HG03439 (cell line): ENCODE measurements at regions not wholly inside any gene's neighbourhood (a gene's known extent, or its start where the extent isn't known, plus 50 kb on each side); places are given as distances from the start of the nearest gene placed in this dataset.

Experiments used
- ATAC-seq: cut with Tn5 transposase; IDR thresholded peaks from one replicate; pipeline ENCODE4 v1.9.1; 2021; ENCODE audit warnings: mild to moderate bottlenecking, moderate library complexity; ENCODE audit not compliant: unreplicated experiment

DNA sequence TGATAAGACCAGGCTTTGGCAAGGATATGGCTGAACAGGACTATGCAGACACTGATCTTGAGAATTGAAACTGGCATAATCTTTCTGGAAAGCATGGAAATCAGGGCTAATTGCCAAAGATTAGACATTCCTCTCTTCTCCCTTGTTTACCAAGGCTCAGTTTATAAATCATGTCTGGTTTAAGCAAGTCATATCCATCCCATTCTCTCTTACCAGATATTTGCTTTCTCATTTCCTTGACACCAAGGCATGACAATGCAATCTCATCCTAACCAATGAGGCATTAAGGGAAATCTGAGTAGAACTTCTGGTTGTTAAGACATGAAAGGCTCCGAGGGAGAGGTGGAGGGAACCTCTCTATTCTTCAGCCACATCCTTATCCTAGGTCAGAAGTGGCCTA is 110.3 kb upstream of the CEP85L start:
- no peak for ATAC-seq

DNA sequence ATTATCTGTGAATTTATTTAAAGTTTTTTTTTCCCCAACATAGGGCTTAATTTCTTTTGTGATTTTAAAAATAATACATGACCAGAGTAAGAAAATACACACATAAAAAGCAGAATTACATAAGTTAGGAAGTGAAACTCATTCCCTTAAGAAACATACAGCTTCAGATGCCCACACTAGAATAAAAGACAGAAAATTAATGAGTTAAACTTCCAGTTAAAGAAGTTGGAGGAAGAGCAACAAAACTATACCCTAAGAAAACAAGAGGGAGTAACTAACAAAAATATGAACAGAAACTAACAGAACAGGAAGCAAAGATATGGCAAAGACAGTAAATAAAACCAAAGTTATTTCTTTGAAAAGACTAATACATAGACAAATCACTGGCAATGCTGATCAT is 107.6 kb upstream of the CEP85L start:
- ATAC-seq: no peak

DNA sequence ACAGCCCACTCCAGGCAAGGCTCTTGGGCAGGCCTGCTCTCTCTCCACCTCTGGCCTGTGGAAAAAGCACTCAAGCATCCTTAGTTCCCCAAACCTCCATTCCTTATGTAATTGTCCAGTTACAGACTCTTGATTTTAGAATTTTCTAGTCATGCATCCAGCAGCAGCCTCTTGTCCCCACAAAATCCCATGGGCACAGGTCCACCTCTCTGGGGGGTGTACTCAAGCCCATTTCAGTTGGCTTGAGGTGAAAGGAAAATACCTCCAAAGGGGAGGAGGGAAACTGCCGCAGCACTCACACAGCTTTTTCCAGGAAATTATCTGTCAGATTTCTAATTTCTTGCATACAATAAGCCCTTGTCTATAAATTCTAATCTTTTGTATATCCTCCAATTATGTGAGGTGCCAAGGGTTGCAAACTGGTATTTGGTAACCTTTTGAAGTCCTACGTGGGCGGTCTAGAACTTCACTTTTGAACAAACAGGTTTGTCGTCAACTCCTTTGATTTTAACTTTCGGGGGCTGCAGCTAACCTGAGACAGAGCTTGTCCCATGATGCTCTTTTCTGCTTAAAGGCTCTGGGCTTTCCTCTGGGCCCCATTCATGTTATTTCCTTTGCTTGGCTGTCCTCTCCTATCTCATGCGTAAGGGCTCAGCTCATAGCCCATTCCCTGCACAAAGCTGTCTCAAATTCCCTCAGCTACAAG is 104.7 kb upstream of the CEP85L start:
- ATAC-seq: no peak

DNA sequence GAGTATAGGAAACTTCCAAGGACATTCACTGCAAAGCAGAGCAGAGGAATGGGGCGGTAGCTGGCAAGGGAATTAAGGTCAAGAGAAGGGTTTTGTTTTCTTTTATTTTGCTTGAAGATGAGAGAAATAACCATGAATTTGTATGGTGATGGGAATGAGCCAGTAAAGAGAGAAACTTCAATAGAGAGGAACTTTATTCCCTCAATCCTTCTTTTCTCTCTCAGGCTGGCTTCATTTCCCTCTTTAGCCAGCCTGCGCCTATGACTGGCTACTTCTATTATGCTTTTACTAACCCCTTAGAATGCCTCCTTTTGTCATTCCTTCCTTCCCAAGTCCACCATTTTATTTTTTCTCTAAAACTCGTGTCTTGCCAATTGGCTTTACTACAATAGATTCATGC is 101.4 kb upstream of the CEP85L start:
- ATAC-seq: no peak

DNA sequence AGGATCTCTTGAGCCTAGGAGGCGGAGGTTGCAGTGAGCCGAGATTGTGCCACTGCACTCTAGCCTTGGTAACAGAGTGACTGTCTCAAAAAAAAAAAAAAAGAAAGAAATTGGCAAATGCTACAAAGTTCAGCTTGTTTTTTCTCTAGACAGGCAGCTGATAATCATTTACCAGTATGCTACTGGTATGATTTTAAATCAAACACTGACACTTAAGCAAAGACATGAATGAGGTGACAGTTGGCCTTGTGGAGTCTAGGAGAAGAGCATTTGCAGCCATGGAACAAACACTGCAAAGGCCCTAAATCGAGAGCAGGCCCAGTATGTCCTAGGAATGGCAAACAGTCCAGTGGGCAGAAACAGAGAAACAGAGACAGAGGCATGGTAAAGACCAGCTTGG is 99.7 kb upstream of the CEP85L start:
- ATAC-seq: no peak

DNA sequence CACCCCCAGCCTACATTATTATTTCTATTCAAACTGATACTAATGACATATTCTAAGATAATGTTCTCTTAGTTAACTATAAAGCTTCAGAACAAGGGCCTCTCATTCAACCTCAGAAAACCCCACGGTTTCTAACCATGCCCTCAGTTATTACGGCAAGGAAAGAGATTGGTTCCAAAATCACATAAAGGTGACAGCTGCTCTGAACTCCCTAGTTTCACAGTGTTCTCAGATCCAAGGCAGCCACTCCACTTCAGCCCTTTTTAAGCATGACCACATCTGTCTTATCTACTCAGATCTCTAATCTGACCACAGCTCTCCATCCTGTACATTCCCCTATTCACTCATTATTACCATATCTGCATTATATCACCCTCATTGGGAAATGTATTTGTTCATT is 98.8 kb upstream of the CEP85L start:
- ATAC-seq: no peak

DNA sequence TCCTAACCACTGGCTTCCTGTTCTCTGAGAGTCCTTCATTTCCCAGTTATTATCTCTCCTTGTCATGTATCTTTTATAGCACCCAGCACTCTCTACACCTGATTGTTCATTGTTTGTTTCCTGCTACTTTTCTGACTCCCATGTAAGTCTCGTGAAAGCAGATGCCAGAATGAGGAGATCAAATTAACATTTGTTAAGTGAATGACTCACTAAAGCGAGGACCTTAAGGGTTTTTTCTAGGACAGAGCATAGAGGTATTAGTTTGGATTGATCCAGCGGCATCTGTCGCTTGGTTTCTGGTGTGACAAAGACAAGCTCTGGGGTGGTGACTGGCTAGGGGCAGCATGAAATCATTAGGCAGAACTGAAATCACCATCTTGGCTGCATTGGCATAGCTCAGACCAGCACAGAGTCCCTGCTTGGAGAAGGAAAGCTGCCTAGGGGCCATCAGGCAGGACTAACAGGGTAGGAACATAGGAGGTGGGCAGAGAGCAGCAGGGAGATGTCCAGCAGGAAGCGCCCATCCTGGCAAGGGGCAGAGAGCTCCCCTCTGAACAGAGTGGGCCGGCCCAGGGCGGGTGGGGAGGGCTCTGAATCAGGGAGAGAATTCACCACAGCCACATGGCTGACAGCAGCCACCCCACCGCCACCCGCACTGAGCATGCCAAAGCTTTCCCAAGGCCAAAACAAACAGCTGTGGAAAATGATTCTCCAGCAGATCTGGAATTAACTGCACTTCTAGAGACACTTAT is 97.1 kb upstream of the CEP85L start:
- no peak for ATAC-seq

DNA sequence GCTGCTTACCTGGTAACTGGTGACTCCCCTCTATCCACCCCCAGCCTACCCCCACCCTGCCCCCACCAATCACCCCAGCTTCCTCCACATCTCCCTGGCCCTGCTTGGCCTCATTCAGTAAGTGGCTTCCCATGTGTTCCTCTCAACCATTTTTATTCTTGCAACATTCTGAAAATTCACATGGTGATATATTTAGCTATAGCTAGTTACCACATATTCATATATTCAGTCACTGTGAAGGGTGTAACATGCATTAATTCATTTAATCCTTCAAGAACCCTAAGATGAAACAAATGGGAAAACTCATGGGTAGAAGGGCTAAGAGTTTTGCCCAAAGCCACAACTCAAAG is 95.4 kb upstream of the CEP85L start:
- no peak for ATAC-seq

DNA sequence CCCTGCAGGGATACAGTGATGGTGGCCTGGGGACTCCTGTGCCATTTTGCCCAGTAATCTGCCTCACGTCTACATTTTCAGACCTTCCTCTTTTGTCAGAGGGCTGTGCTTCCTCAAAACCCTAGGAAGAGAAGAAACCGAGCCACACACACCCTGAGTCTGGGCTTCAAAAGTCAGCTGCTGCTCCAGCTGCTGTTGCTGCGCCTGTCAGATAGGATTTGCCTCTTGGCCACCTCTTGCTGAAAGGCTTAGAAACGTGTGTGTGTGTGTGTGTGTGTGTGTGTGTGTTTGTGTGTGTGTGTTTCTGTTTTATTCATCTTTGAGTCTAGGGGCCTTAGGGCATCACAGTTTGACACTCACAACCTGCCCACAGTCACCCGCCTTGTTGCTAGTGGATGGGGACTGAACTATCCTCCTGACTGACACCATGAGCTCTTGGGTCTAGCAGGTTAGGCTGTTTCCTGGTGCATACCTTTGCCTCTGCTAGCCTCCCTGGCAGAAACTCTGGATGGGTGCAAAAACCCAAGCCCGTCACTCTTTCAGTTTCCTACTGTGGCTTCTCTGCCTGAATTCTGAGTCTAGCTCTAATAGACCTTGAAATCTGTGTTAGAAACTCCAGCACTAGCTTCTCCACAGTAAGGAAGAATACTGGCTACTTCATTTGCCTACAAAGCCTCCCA is 94.9 kb upstream of the CEP85L start:
- no peak for ATAC-seq

DNA sequence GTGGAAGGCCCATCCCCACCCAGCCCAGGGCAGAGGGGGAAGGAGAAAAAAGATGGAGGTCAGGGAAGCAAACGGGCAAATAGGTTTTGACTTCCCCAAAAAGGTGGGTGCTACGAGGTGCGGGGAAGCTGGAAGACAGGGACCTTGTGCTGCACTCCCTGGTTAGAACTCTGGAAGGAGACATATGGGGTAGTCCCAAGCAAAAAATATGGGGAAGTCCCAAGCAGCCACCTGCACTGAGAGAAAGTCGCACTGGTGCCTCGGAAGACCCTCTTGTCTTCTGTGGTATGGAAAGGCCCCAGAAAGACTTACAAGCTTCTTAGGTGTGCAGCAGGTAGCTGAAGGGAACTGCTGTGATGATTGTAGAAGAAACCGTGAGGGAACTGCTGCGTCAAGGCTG is 93.8 kb upstream of the CEP85L start:
- ATAC-seq: no peak

DNA sequence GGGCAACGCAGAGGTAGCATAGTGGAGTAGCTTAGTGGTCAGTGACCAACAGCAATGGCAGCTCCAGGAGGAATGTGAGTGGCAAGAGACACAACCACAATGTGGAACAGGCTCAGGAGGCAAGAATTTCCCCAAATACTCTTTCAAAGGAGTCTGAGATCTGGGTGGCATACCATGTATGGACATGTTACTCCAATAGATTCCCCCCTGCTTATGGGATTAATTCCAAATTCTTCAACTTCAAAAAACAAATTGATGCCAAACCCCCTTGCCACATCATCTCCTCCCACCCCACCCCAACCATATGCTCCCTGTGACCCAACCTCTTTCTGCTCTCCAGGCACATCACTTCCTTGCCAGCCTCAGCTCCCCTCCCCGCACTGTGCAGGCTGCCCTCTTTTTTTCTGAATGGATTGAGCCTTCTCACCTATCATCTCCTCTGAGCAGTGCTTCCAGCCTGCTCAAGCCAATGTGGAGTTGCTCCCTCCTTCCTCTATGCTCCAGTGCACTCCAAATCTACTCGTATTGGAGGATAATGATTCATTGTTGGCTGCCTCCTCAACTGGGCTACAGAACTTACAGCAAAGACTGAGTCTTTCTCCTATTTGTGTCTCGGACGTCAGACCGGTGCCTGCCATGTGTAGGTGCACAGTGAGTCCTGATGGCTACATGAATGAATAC is 93.0 kb upstream of the CEP85L start:
- no peak for ATAC-seq

DNA sequence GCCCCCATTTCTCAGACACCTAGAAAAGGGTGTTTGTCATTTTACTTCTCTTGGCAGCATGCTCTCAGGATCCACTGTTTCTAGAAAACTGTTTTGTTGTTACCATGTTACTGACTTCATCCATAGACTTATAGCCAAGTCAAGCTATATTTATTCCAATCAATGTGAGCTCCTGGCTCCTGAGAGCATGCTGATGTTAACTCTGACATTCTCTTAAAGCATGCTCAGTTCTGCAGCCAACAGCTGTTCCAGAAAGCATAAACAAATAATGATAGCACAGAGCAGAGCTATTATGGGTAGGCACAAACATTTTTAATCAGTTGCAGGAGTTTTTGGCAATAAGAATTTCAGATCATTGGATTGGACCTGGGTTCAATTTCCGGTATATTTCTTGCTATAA is 92.4 kb upstream of the CEP85L start:
- ATAC-seq: no peak

DNA sequence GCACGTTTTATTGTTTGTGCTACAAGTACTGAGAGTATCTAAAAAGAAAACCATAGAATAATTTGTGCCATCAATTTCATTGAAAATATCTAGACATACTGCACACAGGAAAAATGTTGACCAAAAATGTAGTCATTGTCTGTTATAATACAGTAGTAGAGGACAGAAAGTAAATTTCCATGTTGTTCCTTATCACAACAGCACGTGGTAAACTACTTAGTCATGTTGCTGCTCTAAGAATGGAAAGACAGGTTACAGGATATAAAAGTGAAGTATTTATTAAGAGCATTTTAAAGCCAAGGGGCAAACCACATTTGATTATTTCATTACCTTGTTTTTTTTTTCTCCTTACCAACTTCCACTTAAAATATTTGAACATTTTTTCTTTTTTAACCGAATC is 89.0 kb upstream of the CEP85L start:
- no peak for ATAC-seq

DNA sequence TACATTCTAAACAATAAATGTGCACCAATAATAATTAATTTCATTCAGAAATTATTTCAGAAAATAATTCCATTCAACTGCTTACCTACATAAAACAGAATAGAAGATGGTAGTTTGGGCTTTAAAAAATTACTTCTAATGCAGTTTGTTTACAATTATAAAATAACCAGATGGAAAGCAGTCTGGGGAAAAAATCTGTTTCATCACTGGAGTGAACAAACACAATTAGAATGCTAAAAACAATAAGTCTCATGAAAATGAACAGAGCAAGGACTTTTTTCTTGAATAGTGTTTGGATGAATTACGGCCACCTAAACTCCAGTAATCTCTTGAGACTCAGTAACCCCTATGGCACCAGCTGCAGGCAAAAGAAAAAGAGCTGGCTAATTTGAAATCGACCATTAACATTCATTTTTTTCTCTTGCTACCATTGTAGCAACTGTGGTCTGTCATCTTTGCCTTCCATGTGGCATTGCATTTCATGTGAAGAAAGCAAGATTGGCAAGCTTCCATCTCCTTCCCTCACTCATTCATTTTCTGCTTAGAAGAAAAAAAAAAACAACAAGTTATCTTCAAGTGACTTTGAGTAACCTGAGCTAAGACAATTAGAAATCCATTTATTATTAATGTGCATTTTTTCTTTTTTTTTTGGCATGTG is 88.4 kb upstream of the CEP85L start:
- no peak for ATAC-seq

DNA sequence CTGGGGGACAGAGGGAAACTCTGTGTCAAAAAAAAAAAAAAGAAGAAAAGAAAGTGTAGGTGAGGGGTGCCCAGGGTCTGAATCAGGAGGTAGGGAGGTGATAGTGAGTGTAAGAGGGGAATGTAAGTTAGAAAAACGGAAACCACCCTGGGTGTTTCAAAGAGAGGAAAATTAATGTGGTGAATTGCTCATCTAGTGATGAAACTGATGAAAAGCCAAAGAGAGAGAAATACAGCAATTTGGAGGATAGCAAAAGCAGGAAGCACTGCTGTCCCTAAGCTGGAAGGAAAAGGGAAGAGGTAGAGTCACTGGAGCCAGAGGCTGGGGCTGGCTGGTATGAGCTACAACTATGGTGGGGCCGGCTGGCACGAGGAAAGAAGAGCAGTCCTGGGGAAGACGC is 85.0 kb upstream of the CEP85L start:
- ATAC-seq: no peak

DNA sequence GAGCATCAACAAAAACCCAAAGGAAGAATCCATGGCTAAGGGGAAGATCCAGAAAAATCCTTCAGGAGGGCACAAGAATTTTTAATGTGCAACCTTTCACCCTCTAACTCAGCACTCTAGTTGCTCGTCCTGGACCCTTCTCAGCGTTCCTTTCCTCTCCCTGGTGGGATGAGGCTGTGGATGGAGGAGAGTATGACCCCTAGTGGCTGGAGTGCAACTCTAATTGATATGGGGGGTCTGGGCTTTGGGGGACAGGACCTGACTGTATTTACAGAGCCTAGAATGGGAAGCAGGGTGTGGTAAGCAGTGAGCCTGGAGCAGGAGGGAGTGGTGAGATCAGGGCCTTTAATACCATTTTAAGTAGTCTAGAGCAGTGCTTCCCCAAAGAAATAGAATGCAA is 83.9 kb upstream of the CEP85L start:
- ATAC-seq: no peak

DNA sequence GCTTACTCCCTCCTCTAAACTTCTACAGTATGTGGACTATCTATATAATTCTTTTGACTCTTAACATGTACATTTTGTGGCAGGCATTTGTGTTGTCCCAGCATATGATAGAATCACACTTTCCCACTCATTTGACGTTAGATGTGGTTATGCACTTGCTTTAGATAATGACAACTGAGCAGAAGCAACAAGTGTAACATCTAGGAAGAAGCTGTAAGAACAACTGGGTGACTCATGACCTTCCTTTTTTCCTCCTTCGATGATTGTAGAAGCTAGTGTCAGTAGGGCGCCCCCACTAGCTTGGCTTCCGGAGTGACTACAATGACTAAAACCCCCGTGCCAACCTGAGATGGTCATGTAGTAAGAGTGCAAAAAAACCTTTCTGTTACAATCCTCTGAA is 74.6 kb upstream of the CEP85L start:
- no peak for ATAC-seq

DNA sequence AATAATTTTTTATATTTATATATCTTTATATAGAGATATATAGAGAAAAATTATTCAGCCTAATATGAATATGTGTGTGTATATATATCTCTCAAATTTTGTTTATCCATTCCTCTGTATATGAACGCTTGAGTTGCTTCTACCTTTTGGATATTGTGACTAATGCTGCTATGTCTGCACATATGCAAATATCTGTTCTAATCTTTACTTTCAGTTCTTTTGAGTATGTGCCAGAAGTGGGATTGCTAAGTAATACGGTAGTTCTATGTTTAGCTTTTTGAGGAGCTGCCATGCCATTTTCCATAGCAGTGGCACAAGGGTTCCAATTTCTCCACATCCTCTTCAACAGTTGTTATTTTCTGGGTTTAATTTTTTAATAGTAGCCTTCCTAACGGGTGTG is 72.8 kb upstream of the CEP85L start:
- peak; percentile 82 for ATAC-seq

DNA sequence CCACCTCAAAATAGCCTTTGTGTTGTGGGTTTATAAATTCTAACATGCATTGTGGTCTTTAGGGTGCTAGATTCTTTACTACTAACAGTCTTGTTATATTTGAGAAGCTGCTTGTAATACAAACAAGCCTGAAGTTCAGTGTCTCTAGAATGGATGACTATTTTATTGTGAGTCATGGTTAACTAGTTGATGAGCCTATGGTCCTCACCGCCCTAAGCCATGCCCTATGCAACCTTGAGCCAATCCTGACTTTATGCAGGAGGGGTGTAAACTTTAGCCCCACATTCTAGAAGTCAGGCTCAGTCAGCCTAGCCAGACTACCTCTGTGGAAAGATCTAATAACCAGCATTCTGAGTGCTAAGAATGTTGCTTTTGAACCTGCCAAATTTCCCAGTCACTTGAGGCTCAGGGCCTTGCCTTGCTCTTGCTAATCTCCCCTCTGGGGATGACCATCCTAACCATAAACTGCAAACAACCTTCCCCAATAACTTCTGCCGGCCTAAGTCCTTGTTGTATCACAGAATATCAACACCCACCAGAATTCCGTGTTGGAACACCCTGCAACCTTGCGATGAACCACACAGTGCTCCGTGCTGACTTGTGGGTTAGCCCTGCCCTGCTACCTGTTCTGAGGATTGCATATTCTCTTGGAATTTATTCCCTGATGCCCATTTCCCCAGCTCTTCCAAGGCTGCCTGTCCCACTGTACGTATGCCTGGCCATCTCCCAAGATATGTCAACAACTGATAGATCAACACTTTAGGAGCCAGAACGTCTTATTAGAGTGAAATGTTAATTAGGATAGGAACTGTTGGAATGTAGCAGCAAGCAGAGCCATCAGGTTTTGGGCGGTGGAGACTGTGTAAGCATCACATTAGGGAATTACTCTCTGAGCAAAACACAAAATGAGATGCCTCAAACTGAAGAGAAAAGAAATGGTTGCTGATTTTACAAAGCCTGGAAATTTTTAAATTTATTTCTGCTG is 71.7 kb upstream of the CEP85L start:
- ATAC-seq: no peak

DNA sequence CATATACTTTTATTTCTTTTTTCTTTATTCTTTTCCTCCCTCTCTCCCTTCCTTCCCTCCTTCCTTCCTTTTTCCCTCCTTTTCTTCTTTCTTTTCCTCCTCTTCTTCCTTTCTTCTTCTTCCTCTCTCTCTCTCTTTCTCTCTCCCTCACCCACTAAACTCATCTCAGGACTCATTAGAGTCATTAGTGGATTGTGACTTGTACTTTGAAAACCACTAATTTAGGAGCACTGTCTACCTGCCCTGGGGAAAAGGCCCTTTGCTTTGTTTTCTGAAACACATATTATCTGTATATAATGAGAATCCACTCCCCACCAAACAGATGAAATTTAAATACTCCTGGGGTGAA is 68.7 kb upstream of the CEP85L start:
- ATAC-seq: no peak
